Effector memory CD4-positive, alpha-beta T cell (primary cell): ENCODE measurements at regions not wholly inside any gene's neighbourhood (a gene's known extent, or its start where the extent isn't known, plus 50 kb on each side); places are given as distances from the start of the nearest gene placed in this dataset.
"Not testable (repeated sequence)": the region's sequence is repeated elsewhere in the genome, so short reads cannot be mapped to it uniquely, and the experiment has no call there.

Experiments used
- DNase-seq, 3 donors: peaks; one replicate each; pipeline ENCODE4 v3.0.0-alpha.2; 2020
- H3K27ac ChIP-seq: 2 replicates; pipeline ENCODE4 v1.7.0; 2013; ENCODE audit warnings: mild to moderate bottlenecking, low read length, moderate library complexity; ENCODE audit not compliant: insufficient read depth, poor library complexity, severe bottlenecking
- H3K27me3 ChIP-seq: replicated peaks from 2 replicates; pipeline ENCODE4 v1.7.0; 2013; ENCODE audit warnings: mild to moderate bottlenecking, low read length; ENCODE audit not compliant: insufficient read depth, control insufficient read depth, poor library complexity, severe bottlenecking
- H3K36me3 ChIP-seq: 2 replicates; pipeline ENCODE4 v1.7.0; 2013; ENCODE audit warnings: mild to moderate bottlenecking, low read length, moderate library complexity; ENCODE audit not compliant: control insufficient read depth, insufficient read depth
- H3K4me1 ChIP-seq: 2 replicates; pipeline ENCODE4 v1.7.0; 2013; ENCODE audit warnings: low read length, mild to moderate bottlenecking; ENCODE audit not compliant: control insufficient read depth, insufficient read depth, poor library complexity, severe bottlenecking
- H3K4me3 ChIP-seq: 2 replicates; pipeline ENCODE4 v1.7.0; 2013; ENCODE audit warnings: low read length, low read depth, mild to moderate bottlenecking; ENCODE audit not compliant: insufficient read depth, poor library complexity, severe bottlenecking
- H3K9me3 ChIP-seq: 2 replicates; pipeline ENCODE4 v1.7.0; 2013; ENCODE audit warnings: mild to moderate bottlenecking, low read length, moderate library complexity; ENCODE audit not compliant: control insufficient read depth

- H3K27ac ChIP-seq: no peak overlapping the region
- no peak for DNase-seq
- H3K4me3 ChIP-seq: no peak overlapping the region
- no peaks in the 10 kb centered on the region for H3K9me3 ChIP-seq
- no peaks in the 10 kb centered on the region for H3K27me3 ChIP-seq
- H3K36me3 ChIP-seq: no peaks in the 10 kb centered on the region
- no peaks in the 10 kb centered on the region for H3K4me1 ChIP-seq
These were observed 92.2 kb upstream of the TRPC7 start for GRCh38 chr5:136457390-136458013.

- DNase-seq: no peak
- H3K4me3 ChIP-seq: no peak overlapping the region
- H3K27ac ChIP-seq: no peak overlapping the region
- H3K4me1 ChIP-seq: no peaks in the 10 kb centered on the region
- H3K36me3 ChIP-seq: no peaks in the 10 kb centered on the region
- no peaks in the 10 kb centered on the region for H3K27me3 ChIP-seq
- H3K9me3 ChIP-seq: no peaks in the 10 kb centered on the region
These were observed 90.1 kb upstream of the TRPC7 start for GRCh38 chr5:136455409-136455808.

- H3K9me3 ChIP-seq: no peaks in the 10 kb centered on the region
- H3K36me3 ChIP-seq: no peaks in the 10 kb centered on the region
- no peaks in the 10 kb centered on the region for H3K4me1 ChIP-seq
- no peak for DNase-seq
- H3K27ac ChIP-seq: no peak overlapping the region
- no peak overlapping the region for H3K4me3 ChIP-seq
- H3K27me3 ChIP-seq: no peaks in the 10 kb centered on the region
These were observed 88.8 kb upstream of the TRPC7 start for GRCh38 chr5:136453986-136454758.

GRCh38 chr5:136453199-136453598 lies 87.9 kb upstream of the TRPC7 start:
- DNase-seq: no peak
- H3K4me3 ChIP-seq: no peak overlapping the region
- no peak overlapping the region for H3K27ac ChIP-seq
- no peaks in the 10 kb centered on the region for H3K36me3 ChIP-seq
- H3K27me3 ChIP-seq: no peaks in the 10 kb centered on the region
- no peaks in the 10 kb centered on the region for H3K4me1 ChIP-seq
- no peaks in the 10 kb centered on the region for H3K9me3 ChIP-seq

- not testable (repeated sequence) for H3K27ac ChIP-seq, H3K27me3 ChIP-seq, DNase-seq, H3K4me3 ChIP-seq, H3K36me3 ChIP-seq, H3K4me1 ChIP-seq, H3K9me3 ChIP-seq
These were observed 82.2 kb upstream of the TRPC7 start for GRCh38 chr5:136447576-136447975.

- Histone ChIP-seq H3K27ac (no peak overlapping the region), H3K4me1 (no peaks in the 10 kb centered on the region), H3K27me3 (no peaks in the 10 kb centered on the region), H3K36me3 (no peaks in the 10 kb centered on the region), H3K9me3 (no peaks in the 10 kb centered on the region), H3K4me3 (no peak overlapping the region)
- no peak for DNase-seq
These were observed 81.2 kb upstream of the TRPC7 start for GRCh38 chr5:136446565-136446964.

GRCh38 chr5:136444099-136444498 lies 78.8 kb upstream of the TRPC7 start:
- not testable (repeated sequence) for H3K27me3 ChIP-seq, H3K9me3 ChIP-seq, H3K4me1 ChIP-seq, DNase-seq, H3K4me3 ChIP-seq, H3K36me3 ChIP-seq, H3K27ac ChIP-seq

GRCh38 chr5:136439367-136439766 lies 74.0 kb upstream of the TRPC7 start:
- Histone ChIP-seq H3K36me3 (no peaks in the 10 kb centered on the region), H3K27me3 (no peaks in the 10 kb centered on the region), H3K9me3 (no peaks in the 10 kb centered on the region), H3K27ac (no peak overlapping the region), H3K4me1 (no peaks in the 10 kb centered on the region), H3K4me3 (no peak overlapping the region)
- DNase-seq: no peak

GRCh38 chr5:136435946-136436543 lies 70.7 kb upstream of the TRPC7 start:
- H3K27ac ChIP-seq: no peak overlapping the region
- no peaks in the 10 kb centered on the region for H3K9me3 ChIP-seq
- H3K27me3 ChIP-seq: no peaks in the 10 kb centered on the region
- H3K36me3 ChIP-seq: no peaks in the 10 kb centered on the region
- no peak overlapping the region for H3K4me3 ChIP-seq
- no peak for DNase-seq
- no peaks in the 10 kb centered on the region for H3K4me1 ChIP-seq

GRCh38 chr5:136434795-136435194 lies 69.5 kb upstream of the TRPC7 start:
- Histone ChIP-seq H3K27ac (no peak overlapping the region), H3K4me3 (no peak overlapping the region), H3K9me3 (no peaks in the 10 kb centered on the region), H3K36me3 (no peaks in the 10 kb centered on the region), H3K4me1 (no peaks in the 10 kb centered on the region), H3K27me3 (no peaks in the 10 kb centered on the region)
- no peak for DNase-seq
